ENCODE measurements at regions not wholly inside any gene's neighbourhood (a gene's known extent, or its start where the extent isn't known, plus 50 kb on each side); places are given as distances from the start of the nearest gene placed in this dataset.

DNA sequence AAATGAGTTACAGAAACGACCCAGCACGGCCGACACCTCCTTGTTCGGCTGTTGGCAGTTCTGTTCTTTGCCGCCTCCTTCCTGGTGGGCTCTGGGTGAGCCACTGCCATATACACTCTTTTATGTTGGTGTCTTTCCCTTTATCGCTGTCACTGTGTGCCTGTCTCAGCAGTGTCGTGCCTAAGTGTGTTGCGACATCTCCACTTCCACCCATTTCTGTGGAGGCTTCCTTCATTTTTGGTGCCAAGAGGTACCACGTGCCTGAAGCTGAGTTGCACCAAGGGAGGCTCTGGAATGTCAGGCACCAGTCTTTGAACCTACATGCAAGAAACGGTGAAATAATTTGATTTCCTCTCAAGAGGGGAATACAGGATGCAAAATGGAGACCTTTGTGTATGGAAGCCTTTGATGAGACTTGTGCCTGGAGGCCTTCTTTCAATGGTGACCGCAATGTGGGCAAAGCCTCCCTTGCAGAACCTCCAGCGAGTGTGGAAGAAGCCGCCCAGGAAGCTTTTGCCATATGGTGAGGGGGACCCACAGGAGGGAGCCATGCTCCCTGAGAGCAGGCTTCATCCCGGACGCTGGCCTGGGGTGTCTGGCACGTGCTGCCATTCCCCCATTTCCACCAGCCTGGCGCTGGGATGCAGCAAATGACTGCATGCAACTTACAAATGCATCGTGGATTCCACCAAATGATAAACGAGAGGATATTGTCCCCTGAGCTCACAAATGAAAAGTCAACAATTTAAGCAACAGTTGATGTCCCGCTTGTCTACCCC is 136.2 kb downstream of the TEX29 start:
- DNase-seq, result no peak

DNA sequence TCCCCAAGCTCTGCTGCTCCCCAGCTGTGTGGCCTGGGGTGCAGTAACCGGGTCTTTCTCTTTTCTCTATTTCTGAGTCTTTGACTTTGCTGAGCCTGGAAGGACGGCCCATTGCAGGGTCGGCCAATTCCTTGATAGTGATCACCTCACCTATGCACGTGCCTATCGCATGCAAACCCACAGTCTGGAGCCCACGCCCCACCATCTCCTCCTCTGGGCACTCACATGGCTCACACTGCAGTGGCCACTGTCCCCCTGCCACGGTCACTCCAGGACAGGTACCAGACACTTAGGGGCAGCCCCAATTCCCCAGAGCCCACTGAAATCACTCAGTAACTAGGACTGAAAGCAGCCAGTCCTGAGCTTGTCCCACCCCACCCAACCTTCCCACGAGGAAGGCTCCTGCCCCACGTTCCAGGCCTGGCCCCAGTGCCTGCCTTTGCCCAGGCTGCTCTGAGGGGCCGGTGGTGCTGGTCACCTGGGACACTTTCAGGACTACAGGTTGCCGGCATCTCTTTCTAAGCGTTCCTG is 137.6 kb downstream of the TEX29 start:
- no peak for DNase-seq

- DNase-seq, result no peak
Observed at GRCh38 chr13:111458739-111459138, 138.3 kb downstream of the TEX29 start.

GRCh38 chr13:111459803-111460547 is 139.5 kb downstream of the TEX29 start:
- no peak for DNase-seq

DNA sequence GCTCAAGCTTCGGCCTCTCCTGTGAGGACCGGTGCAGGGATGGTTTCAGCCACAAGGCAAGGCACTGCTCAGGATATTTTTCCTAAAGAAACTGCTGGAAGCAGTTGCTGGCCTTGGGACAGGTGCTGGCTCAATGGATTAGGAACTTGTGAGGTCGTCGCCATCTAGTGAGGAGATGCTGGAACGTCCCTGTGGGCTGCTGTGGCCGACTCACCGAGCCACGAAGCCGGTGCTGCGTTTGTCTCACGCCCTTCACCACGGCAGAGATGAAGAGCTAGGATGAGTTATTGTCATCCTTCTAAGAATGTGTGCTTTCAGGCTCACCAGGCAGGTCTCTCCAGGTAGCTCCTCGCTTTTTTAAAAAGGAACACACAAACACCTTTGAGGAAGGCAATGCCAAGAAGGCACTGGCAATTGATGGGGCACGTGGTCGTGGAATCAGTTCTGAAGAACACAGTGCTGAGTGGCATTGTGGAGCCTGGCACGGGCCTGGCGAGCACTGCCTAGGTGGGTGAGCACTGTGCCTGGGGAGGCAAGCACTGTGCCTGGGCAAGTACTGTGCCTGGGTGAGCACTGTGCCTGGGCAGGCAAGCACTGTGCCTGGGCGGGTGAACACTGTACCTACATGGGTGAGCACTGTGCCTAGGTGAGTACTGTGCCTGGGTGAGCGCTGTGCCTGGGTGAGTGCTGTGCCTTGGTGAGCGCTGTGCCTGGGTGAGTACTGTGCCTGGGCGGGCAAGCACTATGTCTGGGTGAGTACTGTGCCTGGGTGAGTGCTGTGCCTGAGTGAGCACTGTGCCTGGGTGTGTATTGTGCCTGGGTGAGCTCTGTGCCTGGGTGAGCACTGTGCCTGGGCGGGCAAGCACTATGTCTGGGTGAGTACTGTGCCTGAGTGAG is 140.4 kb downstream of the TEX29 start:
- DNase-seq, result peak; percentile 1

DNA sequence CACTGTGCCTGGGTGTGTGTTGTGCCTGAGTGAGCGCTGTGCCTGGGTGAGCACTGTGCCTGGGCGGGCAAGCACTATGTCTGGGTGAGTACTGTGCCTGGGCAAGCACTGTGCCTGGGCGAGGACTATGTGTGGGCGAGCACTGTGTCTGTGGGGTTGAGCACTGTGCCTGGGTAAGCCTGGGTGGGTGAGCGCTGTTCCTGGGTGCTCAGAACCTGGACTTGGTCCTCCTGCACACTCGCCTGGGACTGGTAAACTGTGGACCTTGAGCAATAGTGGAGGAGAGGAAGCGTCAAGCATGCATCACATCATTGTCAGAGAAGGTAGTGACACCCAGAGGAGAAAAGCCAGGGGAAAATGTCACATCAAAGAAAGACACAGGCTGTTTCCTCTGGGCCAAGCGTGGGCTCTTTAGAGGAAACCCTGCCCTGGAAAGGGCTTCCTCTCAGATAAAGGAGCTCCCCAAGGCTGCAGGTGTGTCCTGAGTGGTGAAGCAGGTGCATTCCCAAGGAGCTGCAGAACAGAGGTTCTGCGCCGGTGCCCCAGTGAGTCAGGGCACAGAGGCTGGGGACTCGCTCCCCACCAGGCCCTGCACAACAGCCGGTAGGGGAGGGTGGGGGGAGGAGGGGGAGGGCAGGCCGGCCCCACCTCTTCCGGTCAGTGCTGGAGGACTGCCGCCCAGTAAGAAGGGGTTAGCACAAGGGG is 141.2 kb downstream of the TEX29 start:
- DNase-seq, result no peak

DNA sequence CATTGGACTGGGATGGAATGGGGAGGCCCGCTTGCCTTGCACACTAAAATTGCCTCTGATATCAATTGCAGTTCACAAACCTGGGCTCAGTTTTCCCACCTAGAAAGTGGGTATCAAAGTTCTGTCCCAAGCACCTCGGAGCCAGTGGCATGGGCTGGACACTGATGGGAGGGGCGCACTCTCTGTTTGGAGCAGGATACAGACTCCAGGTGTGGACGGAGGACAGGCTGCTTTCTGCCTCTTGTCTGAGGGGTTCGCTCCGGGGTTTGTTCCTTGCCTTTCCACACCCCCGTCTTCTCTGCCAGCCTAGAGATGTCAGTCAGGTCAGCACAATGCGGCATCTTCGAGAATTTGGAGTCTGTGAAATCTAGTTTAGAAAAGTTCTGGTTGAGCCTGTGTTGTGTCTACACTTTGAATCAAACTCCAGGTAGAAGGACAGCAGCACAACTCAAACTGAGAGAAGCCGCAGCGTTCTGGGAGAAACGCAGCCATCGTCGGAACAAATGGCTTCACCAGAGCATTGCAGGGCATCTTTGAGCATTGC is 141.9 kb downstream of the TEX29 start:
- DNase-seq, result no peak

GRCh38 chr13:111462944-111463343 is 142.5 kb downstream of the TEX29 start:
- no peak for DNase-seq

DNA sequence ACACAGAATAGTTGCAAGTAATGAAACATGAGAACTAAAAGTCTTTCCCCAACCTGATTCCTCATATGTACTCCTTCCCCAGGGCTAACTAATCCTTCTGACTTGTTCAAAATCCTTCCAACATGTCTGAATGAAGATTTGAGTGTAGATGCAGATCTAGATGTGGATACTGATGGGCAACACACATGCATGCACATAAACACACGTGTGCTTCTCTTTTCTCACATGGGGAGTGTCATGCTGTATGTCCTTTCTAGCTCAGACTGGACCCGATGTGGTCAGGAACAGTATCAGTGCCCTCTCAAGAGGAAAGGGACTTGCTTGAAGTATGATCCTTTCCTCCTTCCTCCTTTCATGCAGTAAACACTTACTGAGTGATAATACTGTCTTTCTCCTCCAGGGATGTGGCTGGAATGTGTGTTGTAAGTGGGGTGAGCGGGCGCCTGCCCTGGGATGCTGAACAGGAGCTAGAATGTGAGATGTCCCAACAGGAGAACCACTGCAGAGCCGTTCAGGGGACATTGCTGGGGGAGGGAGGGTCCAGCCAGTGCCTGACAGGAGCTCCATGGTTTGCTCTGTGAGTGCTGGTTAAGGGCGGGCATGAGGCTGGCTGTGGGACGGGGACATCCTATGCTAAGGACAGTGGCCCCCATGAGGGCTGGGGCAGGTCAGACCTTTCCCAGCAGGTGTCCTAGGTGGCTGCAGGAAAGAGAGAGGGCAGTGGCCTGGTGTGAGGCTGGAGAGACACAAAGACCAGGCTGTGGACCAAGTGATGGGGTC is 146.9 kb downstream of the TEX29 start:
- no peak for DNase-seq

DNA sequence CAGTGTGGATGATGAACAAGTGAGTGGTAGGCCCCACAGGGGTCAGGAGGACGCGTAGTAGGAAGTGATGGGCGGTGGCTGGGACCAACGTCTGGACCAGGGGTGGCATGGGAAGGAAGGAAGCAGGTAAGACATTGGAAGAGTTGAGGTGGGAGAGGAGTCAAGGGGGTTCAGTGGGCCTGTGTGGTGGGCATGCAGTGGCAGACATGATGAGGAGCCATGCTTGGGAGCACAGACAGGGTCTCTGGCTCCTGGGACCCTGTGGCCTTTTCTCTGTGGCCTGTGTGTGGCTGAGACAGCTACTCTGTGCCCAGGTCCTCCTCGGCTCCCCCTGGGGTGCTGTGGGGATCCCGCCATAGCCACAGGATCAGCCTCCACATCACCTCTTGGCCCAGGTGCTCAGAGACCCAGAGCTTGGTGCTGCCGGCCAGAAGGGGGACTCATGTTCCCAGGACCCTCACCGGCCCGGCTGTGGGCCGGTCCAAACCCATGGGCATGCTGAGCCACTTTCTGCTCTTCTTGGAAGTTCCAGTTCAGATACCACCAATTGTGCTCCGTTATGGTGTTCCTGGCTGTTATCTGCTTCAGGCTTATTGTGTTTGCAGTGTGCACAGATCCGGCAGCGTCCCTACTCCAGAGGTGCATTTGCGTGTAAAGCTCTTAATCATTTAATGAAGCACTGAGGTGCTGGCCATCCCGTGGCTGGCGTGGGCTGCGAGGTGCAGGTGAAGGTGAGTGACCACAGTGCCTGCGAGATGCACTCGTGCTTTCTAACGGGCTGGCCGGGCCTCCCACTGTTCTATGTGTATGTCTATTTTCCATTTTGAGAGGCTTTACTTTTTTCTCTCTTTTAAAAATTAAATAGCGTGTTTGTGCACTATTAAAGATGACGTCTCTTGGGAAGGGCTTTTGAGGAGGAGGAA is 147.9 kb downstream of the TEX29 start:
- no peak for DNase-seq

- DNase-seq, result no peak
Observed at GRCh38 chr13:111469450-111469849, 149.0 kb downstream of the TEX29 start.

- DNase-seq, result no peak
Observed at GRCh38 chr13:111469916-111470506, 149.6 kb downstream of the TEX29 start.

GRCh38 chr13:111470933-111471332 is 150.5 kb downstream of the TEX29 start:
- no peak for DNase-seq

DNA sequence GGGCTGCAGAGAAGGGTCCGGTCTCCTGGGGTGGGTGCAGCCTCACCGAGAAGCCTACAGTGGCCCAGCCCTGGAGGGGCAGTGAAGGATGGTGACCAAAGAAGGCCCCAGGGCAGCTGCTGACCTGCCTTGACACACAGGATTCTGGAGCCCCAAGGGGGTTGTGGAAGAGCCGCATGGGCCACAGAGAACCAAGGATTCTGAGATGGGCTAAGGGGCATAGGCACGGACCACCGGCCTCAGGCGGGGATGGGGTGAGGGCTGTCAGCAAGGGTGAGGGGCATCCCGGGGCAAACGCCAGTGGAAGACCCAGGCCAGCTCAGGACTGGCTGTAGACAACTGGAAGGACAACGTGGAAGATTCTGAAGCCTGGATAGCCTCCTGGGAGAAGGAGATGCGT is 151.6 kb downstream of the TEX29 start:
- no peak for DNase-seq

DNA sequence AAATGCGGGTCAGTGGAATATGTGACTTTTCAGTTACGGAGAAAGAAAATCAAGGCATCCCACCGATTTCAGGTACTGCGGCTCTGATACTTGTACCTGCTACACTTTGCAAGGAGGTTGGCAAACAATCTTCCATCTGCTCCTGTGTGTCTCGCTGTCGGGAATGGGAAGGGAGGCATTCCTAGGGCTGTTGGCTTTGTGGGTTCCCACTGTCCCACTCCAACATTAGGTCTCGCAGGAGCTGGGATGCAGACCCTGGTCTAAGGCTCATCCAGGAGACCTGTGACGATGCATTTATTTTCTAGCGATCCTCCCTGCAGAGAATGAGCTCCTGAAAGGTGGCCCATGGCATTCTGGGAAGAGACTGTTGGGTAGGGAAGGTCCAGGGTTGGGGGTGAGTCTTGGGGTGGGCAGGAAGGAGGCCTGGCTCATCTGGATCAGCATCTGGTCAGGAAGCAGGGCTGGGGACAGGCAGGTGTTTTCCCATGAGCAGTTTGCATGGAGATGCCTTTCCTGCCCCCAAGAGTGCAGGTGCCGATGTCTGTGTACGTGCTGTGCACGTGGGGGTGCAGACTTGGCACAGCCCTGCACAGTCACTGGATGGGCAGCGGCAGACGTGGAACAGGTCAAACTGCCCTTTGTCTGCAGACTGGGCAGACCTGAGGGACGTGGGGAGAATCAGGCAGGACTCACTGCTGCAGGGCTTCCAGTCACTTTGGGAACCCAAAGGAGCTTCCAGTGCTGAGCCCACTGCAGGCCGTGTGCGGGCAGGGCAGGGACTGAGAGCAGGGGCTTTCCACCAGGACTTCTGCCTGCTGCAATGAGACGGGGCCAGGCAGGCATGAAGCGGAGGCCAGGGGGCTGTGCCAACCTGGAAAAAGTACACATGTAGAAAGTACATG is 152.4 kb downstream of the TEX29 start:
- DNase-seq, result no peak

- DNase-seq, result peak; percentile 61
Observed at GRCh38 chr13:111474136-111475002, 153.9 kb downstream of the TEX29 start.

GRCh38 chr13:111475488-111475887 is 155.0 kb downstream of the TEX29 start:
- DNase-seq, result no peak

GRCh38 chr13:111476197-111476596 is 155.8 kb downstream of the TEX29 start:
- DNase-seq, result no peak
